DMS79 treated with DMSO at 0.1 percent for 48 hours (cell line): ENCODE measurements at regions not wholly inside any gene's neighbourhood (a gene's known extent, or its start where the extent isn't known, plus 50 kb on each side); places are given as distances from the start of the nearest gene placed in this dataset.

Source experiments
- DNase-seq: peaks from one replicate; lab custom pipeline; 2025; lab: John Stamatoyannopoulos, UW

DNA sequence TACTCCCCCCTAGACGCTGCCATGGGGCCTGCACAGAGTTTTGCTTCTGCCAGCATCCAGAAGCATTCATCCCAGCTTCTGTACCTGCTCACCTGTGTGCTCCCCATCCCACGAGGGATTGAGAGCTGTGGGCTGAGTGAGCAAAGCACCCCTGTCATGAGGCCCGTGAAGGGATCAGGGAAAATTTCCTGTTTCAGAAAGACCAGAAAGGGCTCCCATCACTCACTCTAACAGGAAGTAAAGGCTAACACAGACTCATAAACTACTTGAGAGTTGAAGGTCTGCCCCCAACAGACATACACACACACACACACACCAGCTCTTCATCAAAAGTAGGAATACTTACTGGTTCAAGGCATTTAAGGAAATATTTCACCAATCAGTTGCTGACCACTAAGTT is 256.5 kb upstream of the NT5E start:
- DNase-seq, result no peak

DNA sequence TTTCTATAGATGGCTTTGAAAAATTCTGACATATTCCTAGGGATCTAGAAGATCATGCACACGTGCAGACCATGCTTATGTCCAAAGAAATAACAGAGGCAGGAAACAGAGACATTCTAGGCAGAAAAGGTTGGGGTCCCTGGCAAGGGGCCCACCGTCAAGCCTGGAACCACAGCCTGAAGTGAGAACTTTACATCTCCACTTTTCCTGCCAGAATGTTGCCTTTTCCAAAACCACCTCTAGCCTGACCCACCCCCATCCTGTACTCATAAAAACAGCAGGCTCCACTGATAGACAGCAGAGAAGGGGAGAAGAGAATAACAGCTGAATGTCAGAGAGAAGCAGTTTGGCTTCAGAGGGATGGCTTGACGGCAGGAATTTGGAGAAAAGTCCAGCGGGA is 257.3 kb upstream of the NT5E start:
- DNase-seq, result no peak

DNA sequence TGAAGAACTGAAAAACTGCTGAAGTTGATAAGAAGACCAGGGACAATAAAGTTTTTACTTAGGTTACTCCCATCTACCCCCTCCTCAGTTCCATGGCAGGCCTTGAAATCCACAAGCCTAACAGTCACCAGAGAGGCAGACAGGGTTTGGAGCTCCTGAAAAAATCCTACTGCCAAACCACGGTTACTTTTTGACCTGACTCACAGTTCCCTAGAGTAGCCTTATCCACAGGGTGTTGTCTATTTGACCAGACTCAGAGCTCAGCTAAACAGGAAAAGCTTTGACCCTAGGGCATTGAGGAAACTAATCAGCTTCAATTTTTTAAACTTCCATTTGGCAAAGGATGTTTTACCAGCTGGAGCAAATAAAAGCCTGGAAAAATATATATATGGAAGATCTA is 257.7 kb upstream of the NT5E start:
- no peak for DNase-seq

DNA sequence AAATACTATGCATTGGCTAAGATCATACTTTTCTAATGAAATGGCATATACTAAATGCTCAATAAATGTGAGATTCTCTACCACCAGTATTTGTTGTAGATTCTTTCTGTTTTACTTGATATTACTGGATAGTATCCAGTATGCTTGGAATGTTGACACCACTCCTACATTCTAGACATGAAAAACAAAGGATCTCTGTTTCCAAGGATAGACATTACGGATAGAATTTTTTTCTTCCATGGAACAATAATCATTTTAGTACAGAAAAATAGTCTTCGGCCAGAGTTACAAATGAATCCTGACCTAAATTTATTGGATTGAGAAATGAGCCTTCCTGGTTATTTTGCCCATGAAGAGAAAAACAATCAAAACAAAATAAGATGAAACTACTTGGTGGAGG is 258.2 kb upstream of the NT5E start:
- no peak for DNase-seq

DNA sequence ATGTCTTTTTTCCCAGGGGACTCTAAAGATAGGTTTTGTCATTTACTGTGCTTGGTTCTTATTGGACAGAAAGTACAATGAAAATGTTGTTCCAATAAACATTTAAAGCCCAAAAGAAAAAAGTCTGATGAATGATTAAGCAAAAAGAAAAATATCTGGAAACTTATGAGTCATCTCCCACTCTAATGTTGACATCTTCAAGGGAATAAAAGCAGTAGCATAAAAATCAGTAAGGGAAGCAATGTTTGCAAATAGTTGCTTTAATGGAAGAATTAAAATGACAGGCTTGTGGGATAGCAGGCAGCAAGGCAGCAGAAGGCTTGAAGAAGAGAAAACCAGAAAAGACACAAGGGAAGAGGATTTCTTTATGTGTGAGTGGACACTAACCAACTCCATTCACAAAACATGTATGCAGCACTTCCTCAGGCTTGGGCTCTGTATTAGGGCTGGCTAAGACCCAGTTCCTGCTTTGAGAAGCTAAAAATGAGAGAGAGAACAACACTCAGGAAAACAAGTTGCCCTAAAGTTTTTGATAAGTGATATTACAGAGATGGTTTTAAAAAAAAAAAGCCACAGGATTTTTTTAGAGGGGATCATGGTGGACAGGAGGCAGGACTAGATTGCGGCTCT is 263.2 kb upstream of the NT5E start:
- no peak for DNase-seq

DNA sequence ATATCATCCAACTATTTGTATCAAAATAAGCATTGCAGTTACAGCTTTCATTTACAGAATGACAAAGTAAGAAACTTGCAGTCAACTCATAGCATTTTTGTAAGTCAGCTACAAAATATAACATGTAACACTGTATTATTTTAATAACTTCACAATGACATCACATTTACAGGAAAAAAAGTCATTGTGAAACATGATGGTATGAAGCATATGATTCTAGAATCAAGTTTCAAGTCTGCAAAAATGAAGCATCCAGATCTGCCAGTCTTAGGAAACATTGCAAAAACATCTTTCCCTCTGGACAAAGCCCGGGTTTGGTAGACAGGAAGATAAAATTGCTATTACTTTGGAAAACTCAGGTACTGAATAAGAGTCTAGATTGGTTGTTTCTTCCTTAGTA is 263.9 kb upstream of the NT5E start:
- DNase-seq, result no peak

DNA sequence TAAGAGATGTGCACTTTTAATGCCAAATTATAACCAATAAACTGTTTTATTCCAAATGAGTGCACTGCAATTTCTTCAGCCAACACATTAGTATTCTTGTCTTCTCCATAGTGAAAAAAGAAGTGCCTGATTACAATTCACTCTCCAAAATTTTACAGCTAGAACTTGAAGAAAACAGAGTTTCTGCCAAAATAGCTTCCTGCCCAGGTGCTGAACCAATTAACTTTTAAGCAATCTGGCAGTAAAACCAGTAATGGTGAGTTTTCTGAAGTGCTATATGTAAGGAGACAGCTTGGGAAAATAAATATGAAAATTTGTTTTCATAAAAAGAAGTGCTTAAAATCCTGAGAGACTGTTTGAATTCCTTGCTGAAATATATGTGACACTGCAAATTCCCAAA is 266.0 kb upstream of the NT5E start:
- DNase-seq, result no peak

DNA sequence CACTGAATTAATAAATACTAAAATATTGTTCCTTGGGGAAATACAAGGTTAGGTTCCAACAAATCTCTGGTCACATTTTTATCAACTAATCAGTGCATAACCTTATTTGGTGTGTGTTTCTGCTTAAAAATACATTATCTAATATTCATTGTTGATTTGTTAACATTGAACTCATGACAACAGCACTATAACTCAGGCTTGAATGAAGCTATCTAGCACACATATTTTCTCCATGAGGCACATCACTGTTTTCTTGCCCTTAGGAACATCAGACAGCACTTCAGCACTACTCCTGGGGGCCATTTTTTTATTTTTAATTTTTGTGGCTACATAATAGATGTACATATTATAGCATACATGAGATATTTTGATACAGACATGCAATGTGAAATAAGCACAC is 277.2 kb upstream of the NT5E start:
- DNase-seq, result no peak

DNA sequence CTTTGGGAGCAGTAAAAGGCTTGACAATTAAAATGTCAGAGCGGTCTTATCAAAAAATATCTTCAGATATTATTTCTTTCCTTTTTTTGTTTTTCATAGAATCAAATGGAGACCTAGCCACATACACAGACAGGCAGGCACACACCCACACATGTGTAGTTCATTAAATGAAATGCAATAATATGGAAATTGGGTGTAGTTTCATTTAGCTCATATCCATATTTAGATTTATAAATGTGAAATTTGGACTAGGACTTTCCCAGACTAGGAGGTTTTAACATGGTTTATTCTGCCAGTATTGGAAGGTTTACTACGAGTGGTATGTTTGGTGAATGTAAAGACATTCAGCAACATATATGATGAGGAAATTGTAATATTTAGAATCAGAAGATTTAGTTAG is 277.7 kb upstream of the NT5E start:
- no peak for DNase-seq

DNA sequence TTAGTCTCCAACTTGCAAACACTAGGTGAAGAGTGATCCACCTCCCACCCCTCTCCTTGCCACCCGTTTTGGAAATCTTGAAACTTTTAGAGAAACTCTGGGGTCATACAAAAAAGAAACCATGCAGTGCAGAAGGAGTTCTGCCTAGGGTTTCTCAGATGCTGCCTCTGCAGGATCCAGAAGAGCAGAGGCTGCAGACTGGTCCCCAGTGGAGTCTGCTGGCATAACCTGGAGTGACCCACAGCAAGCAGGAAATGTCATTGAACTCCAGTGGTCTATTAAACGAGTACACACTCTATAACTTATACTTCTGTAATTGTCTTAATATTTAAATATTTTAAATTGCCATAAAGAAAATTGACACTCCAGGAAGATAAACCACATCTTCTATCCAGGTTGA is 280.7 kb upstream of the NT5E start:
- no peak for DNase-seq

DNA sequence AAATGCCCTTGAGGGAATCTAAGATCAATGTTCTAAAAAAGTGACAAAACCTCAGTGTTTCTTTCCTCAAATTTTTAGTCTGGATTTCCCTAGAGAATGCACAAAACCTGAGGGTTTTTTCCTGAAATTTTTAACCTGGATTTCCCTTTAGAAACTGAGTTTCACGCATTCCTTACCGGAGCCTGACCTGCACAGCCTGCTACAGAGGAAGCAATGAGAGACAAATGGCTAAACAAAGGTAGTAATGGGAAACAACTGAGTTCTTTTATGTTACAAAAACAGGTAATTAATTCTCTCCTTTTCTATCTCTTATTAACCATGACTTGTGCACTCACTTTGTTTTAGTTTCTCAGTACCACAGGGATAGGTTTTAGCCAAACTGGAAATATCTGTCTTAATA is 281.7 kb upstream of the NT5E start:
- no peak for DNase-seq

DNA sequence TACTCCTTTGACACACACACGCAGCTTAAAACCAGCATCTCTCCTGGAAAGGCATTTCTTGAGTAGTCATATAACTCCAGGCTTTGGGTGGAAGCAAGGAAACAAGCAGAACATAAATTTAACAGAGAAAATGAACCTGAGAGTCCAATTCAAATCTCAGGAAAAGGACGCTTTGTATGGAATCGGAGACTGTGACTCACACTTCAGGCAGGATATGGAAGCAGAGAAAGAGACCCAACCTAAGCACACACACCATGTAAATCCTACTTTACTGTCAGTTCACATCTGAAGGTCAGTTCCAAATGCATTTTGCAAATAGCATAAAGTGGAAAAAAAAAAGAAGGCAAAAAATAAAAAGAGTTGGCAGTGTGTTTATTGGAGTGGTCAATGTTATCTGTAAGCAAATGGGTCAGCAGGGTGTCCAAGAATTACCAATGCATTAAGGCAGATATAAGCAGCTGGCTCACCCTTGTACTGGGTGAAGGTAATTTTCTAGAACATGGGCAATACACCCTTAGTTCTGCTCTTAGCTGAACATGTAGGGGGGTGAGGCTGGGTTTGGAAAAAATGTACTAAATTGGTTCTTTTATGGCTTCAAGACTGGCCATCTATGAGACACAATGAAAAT is 283.7 kb upstream of the NT5E start:
- no peak for DNase-seq

DNA sequence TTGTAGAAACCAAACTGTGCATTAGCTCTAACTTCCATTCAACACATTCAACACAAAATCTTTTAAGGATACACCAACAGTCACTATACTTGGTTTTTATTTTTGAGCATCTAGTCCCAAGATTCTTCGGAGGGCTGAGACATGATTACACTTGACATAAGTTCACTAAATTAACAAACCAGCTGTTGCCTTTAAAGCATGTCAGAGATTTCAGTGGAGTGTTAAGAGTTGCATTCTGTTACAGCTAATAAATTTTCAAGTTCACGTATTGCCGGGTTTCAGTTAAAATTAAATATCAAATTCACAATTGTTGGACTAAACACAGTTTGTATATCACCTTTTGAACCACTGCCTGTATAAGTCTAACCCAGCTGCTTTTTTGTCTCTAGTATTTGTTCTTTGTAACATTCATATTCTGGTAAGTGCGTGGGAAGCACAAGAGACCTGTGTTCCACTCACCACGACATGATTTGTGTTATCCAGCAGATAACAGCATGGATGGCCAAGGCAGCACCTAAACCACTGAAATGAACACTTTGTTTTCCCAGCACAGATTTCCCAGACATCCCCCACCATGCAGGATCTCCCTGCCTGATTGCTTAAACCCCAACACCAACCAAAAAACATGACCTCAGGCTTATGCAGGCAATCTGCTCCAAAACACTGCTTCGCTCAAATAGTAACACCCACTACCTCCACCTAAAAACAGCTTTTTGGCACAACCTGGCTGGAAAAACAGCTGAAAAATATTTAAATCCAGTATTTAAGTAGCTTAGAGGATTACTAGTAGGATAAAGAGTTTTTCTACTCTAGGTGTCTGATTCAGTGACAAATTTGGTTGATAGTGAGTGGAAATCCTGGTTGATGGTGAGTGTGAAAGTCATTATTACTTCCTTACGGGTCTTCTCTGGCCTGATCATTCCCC is 286.5 kb upstream of the NT5E start:
- no peak for DNase-seq

DNA sequence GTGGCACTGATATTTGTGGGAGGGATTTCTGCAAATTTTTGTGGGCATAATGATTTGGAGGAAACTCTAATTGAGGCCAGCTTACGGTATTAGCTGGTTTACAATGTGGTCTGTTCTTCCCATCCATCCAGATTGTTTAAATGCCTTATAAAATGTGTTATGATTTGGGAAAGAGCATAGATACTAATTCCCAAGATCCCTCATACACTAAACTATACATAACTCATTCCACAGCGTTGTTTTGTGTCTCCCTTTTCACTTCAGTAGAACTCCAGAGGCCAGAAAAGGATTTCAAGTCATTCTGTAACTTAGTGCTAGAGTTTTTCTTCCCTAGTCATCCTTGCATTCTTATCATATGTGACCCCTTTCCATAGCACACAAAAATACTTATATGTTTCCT is 292.6 kb upstream of the NT5E start:
- DNase-seq, result no peak

DNA sequence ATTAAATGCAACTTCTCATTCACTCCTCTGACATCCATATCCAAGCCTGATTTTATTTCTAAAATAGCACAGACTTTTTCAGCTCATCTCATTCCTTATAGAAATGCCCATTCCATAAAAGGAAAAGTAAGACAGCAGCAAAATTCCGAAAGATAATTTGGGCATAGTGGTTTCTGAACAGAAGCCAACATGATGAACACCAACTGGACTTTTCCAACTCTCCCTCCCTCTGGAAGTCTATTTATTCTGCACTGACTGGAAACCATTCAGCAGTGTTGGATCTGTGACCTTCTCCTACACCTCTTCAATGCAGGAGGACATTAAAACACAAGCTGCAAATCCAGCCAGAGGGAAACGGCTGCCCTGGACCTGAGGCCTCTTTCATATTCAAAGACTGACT is 306.2 kb upstream of the NT5E start:
- DNase-seq, result no peak

DNA sequence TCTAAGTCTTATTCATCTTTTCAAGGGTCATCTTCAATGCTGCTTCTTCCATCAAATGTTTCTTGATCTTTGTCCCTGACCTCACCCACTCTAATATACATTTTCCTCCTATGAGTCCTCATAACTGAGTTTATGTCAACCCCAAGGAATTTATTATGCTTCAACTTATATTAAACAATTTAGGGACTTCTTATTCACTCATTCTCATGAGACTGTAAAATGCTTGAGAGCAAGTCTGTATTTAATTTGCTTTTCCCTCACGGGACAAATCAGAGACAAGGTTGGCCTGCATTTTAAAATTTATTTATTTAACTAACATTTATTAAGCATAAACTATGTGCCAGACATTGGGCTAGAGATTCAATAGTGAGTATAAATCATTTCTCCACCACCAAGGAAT is 312.0 kb upstream of the NT5E start:
- DNase-seq, result no peak

DNA sequence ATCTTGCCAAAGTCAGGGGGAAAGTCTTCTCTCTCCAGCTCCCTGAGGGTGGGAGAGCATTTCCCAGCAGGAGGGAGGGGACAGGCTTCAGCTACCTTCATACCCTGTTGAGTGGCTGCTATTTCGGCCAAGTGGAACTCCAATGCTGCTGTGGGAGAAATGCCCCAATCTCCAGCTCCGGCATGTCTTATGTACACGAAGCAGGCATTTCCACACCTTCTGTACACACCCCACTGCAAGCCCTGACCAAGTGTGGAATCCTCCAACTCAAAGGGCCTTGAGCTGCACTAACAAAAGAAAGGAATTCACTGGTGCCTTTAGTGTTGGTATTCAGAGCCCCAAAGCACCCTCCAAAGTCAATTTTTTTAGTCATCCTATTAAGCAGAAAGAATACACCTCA is 313.6 kb upstream of the NT5E start:
- DNase-seq, result no peak

DNA sequence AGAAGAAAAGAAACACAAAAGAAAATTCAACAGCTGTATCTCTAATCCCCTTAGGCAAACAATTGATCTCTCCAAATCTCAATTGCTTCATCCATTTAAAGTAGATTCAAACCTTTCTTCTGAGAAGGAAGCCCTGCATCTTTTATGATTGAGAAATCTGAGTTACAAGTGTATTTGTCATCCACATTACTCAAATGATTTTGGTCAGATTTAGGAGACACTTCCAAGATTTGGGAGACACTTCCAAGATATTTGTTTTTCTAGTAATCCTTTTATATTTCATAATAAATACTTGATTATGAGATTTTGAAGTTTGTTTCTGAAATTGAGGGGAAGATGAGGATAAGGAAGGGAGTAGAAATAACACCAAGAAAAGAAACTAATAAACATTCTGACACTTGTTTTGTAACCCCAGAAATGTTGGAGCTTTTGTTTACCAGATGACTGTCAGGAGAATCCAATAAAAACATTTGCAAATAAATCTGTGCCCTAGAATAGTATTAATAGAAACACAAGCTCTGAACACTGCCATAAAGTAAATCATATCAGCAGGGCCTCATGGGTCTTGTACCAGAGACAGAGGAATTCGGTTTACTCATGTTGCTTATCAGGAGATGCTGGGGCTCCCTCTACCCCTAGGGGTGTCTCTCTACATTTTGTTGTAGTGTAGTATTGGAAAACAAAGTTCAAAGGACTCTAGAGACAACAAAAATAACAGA is 314.3 kb upstream of the NT5E start:
- DNase-seq, result no peak

DNA sequence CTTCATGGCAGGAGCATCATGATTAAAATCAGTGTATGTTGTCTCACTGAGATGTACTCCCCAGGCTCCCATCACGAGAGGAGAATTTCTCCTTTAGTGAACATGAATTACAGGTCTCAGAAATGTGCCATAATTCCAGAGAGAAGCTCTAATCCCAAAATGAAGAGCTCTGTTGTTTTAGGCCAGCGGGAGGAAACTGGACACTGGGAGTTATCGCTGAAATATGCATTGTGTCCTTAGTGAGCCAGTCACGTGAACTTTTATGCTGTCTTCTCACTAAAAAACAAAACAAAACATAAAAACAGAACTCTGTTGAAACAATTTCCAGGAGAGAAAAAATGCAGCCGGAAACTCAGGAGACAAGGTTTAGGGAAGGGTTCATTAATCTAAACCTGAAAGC is 315.7 kb upstream of the NT5E start:
- no peak for DNase-seq

DNA sequence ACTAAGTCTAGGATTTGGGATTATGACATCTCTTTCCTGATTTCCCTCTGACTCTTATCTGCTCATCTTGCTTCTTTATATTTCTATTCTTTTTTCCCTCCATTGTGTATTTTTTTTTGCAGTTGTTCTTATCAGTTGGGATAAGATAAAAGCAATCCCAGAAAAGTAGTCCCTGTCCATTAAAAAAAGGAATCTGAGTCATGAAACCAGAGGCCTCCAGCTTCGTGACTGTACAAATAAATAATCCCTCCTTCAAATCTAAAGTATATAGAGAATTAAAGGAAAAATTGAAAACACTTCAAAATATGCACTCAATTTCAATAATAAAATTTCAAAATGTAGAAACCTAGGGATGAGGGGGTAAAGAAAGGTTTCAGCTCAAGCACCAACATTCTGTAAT is 317.8 kb upstream of the NT5E start:
- no peak for DNase-seq

DNA sequence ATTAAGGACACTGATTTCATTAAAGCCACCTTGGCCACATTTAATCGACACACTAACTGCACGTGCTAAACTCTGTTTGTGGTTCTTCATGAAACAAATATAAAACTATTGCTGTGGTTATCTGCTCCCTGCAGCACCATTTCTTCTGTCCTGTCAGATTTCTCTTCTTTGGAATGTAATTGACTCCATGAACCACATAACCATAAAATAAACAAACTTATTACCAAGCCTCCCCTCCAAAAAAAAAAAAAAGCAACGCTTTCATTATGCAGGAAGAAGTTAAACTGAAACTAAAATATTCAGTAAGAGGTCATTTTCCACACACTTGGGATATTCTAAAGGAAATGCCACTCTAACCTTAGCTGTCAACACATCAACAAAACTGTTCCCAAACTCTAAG is 319.1 kb upstream of the NT5E start:
- no peak for DNase-seq

DNA sequence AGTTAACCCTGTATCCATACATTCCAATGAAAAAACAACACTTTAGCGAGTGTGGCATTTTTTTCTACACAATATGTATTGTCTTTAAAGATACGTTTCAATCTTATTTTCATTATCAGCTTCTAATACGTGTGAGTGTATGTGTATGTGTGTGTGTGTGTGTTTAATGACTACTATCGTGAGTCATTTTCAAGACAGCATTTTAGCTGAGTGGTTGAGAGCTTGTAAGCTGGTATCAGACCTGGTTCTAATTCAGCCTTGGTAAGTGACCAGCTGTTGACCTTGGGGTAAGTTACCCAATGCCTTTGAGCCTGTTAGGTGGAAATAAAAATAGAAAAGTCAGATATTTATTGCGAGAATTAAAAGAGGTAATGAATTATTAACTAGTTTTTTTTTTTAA is 320.0 kb upstream of the NT5E start:
- no peak for DNase-seq

DNA sequence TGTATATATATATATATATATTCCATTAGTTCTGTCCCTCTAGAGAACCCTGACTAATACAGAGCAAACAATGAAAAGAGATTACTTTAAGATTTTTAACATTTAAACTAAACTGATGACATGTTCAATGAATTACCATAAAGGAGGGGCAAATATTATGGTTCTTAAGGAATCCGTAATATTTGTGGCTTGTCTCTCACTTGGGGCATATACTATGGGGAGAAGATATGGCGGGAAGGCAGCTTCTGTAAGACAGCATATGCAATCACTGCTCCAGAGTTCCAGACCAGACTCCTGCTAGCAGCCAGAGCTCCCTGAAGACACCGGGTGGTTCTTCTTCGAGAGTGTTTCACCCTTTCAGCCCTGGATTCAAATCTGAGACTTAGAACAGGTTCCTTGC is 321.1 kb upstream of the NT5E start:
- no peak for DNase-seq
